ENCODE measurements at regions not wholly inside any gene's neighbourhood (a gene's known extent, or its start where the extent isn't known, plus 50 kb on each side); places are given as distances from the start of the nearest gene placed in this dataset.

DNA sequence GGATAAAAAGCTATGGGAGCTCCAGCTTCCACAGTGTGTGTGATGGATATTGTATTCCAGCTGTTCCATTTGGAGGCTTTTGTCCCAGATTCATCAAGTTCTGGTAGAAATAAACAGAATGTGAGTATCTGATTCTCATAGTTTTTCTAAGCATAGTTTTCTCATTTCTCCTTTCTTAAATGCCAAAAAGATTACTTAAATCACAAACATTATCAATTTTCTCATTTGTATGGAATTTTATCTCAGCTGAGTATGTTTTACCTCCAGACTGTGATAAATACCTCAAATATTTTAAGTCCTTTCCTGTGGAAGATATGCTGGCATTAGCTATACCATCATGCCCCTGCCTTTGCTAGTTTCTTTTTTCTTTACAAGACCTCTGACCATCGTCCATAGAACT lies 767.3 kb downstream of the TFAP2A start:
- Mint-ChIP-seq H3K27ac (no peak overlapping the region), H3K4me1 (no peaks in the 10 kb centered on the region), H3K4me3 (no peak overlapping the region), H3K36me3 (no peaks in the 10 kb centered on the region), H3K27me3 (no peaks in the 10 kb centered on the region), H3K9me3 (no peaks in the 10 kb centered on the region)
- POLR2A ChIA-PET = no interaction called here
- DNase-seq (no peak), ATAC-seq (ENCODE audit: low read depth) (no peak)

GRCh38 chr6:9647071-9647445 lies 767.8 kb downstream of the TFAP2A start:
- Mint-ChIP-seq H3K4me3 (no peak overlapping the region), H3K27me3 (no peaks in the 10 kb centered on the region), H3K9me3 (no peaks in the 10 kb centered on the region), H3K36me3 (no peaks in the 10 kb centered on the region), H3K4me1 (no peaks in the 10 kb centered on the region), H3K27ac (no peak overlapping the region)
- no peak for ATAC-seq (ENCODE audit: low read depth)
- POLR2A ChIA-PET = no interaction called here
- DNase-seq = no peak

GRCh38 chr6:9646342-9647070 lies 768.4 kb downstream of the TFAP2A start:
- no peak overlapping the region for H3K27ac Mint-ChIP-seq
- no peaks in the 10 kb centered on the region for H3K9me3 Mint-ChIP-seq
- ATAC-seq (ENCODE audit: low read depth) (no peak), DNase-seq (no peak)
- no peaks in the 10 kb centered on the region for H3K4me1 Mint-ChIP-seq
- POLR2A ChIA-PET = no interaction called here
- H3K27me3 Mint-ChIP-seq = no peaks in the 10 kb centered on the region
- H3K4me3 Mint-ChIP-seq = no peak overlapping the region
- H3K36me3 Mint-ChIP-seq = no peaks in the 10 kb centered on the region

DNA sequence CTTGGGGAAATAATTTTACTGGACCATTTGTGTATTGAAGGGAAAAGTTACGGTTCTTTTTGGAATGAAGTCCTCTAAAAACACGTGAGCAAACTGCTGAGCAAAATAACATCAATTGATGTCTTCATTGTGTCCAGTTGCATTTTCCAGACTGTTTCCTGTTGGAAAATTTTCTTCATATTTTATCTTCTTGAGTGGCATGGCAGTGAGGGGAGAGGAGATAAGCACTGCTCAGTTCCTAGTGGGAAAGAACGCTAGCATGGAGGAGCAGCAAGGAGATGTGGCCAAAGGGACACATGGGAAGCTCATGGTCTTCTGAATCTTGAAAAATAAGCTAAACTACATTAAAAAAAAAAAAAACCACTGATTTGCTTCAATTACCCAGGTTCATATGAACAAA lies 776.0 kb downstream of the TFAP2A start:
- Mint-ChIP-seq H3K27me3 (no peaks in the 10 kb centered on the region), H3K4me3 (no peak overlapping the region), H3K9me3 (no peaks in the 10 kb centered on the region), H3K4me1 (no peaks in the 10 kb centered on the region), H3K36me3 (no peaks in the 10 kb centered on the region), H3K27ac (no peak overlapping the region)
- DNase-seq (no peak), ATAC-seq (ENCODE audit: low read depth) (no peak)
- POLR2A ChIA-PET = no interaction called here

DNA sequence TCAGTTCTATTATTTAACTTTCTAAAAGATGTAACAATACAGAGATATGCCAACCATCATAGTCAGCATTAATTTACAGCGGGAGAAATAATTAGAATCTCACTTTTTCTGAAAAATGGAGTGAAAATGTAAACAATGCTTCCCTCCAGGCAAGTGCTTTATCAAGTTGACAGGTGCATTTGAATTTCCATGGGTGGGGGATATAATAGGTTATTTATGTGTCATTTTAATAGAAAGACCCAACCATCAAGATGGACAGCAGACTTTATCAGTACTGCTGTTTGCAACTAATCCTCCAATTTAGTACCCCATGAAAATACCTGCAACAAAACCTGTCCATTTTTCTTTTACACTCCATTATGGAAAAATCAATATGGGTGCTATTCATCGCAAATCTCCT lies 780.1 kb downstream of the TFAP2A start:
- H3K36me3 Mint-ChIP-seq = no peaks in the 10 kb centered on the region
- no peaks in the 10 kb centered on the region for H3K4me1 Mint-ChIP-seq
- H3K9me3 Mint-ChIP-seq = peaks cover 4% of the 10 kb centered on the region
- POLR2A ChIA-PET = no interaction called here
- H3K4me3 Mint-ChIP-seq = no peak overlapping the region
- no peak overlapping the region for H3K27ac Mint-ChIP-seq
- ATAC-seq (ENCODE audit: low read depth) = no peak
- DNase-seq = no peak
- no peaks in the 10 kb centered on the region for H3K27me3 Mint-ChIP-seq

- no peaks in the 10 kb centered on the region for H3K27me3 Mint-ChIP-seq
- no peak overlapping the region for H3K27ac Mint-ChIP-seq
- peaks cover 8% of the 10 kb centered on the region for H3K9me3 Mint-ChIP-seq
- no peak for DNase-seq
- no peaks in the 10 kb centered on the region for H3K36me3 Mint-ChIP-seq
- H3K4me1 Mint-ChIP-seq = no peaks in the 10 kb centered on the region
- no peak for ATAC-seq (ENCODE audit: low read depth)
- H3K4me3 Mint-ChIP-seq = no peak overlapping the region
- POLR2A ChIA-PET = no interaction called here
Observed at GRCh38 chr6:9632026-9632425, 782.8 kb downstream of the TFAP2A start.

GRCh38 chr6:9628819-9629218 lies 786.1 kb downstream of the TFAP2A start:
- H3K9me3 Mint-ChIP-seq = peaks cover 10% of the 10 kb centered on the region
- H3K4me3 Mint-ChIP-seq = no peak overlapping the region
- H3K4me1 Mint-ChIP-seq = no peaks in the 10 kb centered on the region
- H3K27me3 Mint-ChIP-seq = no peaks in the 10 kb centered on the region
- ATAC-seq (ENCODE audit: low read depth) (no peak), DNase-seq (no peak)
- no peak overlapping the region for H3K27ac Mint-ChIP-seq
- no peaks in the 10 kb centered on the region for H3K36me3 Mint-ChIP-seq
- POLR2A ChIA-PET = no interaction called here

GRCh38 chr6:9627916-9628315 lies 787.0 kb downstream of the TFAP2A start:
- ATAC-seq (ENCODE audit: low read depth) (no peak), DNase-seq (no peak)
- Mint-ChIP-seq H3K4me1 (no peaks in the 10 kb centered on the region), H3K27ac (no peak overlapping the region), H3K27me3 (no peaks in the 10 kb centered on the region), H3K36me3 (no peaks in the 10 kb centered on the region), H3K4me3 (no peak overlapping the region), H3K9me3 (peaks cover 12% of the 10 kb centered on the region)
- POLR2A ChIA-PET = no interaction called here

- POLR2A ChIA-PET = no interaction called here
- Mint-ChIP-seq H3K36me3 (no peaks in the 10 kb centered on the region), H3K4me1 (no peaks in the 10 kb centered on the region), H3K27ac (no peak overlapping the region), H3K9me3 (peaks cover 9% of the 10 kb centered on the region), H3K27me3 (no peaks in the 10 kb centered on the region), H3K4me3 (no peak overlapping the region)
- DNase-seq (no peak), ATAC-seq (ENCODE audit: low read depth) (no peak)
Observed at GRCh38 chr6:9623985-9624384, 790.9 kb downstream of the TFAP2A start.

- H3K27me3 Mint-ChIP-seq = no peaks in the 10 kb centered on the region
- H3K4me1 Mint-ChIP-seq = no peaks in the 10 kb centered on the region
- POLR2A ChIA-PET = no interaction called here
- ATAC-seq (ENCODE audit: low read depth) = no peak
- no peak for DNase-seq
- H3K36me3 Mint-ChIP-seq = no peaks in the 10 kb centered on the region
- H3K27ac Mint-ChIP-seq = no peak overlapping the region
- H3K4me3 Mint-ChIP-seq = no peak overlapping the region
- peaks cover 6% of the 10 kb centered on the region for H3K9me3 Mint-ChIP-seq
Observed at GRCh38 chr6:9623228-9623832, 791.5 kb downstream of the TFAP2A start.

- Mint-ChIP-seq H3K27me3 (no peaks in the 10 kb centered on the region), H3K4me3 (no peak overlapping the region), H3K4me1 (no peaks in the 10 kb centered on the region), H3K27ac (no peak overlapping the region), H3K36me3 (no peaks in the 10 kb centered on the region), H3K9me3 (peaks cover 5% of the 10 kb centered on the region)
- DNase-seq = no peak
- no peak for ATAC-seq (ENCODE audit: low read depth)
- POLR2A ChIA-PET = no interaction called here
Observed at GRCh38 chr6:9621276-9621675, 793.6 kb downstream of the TFAP2A start.

DNA sequence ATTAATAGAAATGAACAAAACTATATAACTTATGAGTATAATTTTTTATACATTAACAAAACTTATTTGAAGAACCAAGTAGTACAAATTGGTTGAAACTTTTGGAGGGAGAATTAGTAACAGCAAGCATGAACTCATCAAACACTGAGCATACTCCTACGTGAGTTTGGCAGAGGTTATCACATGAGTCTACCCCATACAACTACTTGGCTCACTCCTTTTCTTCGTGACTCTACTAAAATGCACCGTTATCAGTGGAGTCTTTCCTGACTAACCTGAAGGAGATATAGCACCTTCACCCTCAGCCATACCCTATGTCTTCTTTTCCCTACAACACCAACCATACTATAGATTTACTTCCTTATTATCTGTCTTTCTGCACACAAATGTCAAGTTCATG lies 794.2 kb downstream of the TFAP2A start:
- no peak for ATAC-seq (ENCODE audit: low read depth)
- Mint-ChIP-seq H3K27me3 (no peaks in the 10 kb centered on the region), H3K4me1 (no peaks in the 10 kb centered on the region), H3K9me3 (peaks cover 6% of the 10 kb centered on the region), H3K4me3 (no peak overlapping the region), H3K27ac (no peak overlapping the region), H3K36me3 (no peaks in the 10 kb centered on the region)
- POLR2A ChIA-PET = no interaction called here
- DNase-seq = no peak

DNA sequence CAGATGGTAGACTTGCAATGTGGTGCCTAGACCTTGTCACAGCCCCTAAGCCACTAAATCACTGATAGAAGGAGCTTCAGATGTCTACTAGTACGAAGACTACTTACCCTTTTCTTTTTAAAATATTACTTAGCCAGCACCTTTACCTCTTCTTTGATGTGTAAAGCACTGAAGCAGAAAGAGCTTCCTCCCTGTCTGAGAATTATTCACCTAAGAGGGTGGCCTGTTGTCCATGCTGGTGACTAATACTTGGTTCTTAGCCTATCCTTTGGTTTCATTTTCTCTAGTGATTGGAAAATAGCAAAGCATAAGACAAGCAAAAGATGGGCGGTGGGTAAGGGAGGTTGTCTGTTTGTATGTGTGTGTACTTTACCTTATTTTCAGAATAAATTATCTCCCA lies 794.6 kb downstream of the TFAP2A start:
- DNase-seq (no peak), ATAC-seq (ENCODE audit: low read depth) (no peak)
- H3K36me3 Mint-ChIP-seq = no peaks in the 10 kb centered on the region

DNA sequence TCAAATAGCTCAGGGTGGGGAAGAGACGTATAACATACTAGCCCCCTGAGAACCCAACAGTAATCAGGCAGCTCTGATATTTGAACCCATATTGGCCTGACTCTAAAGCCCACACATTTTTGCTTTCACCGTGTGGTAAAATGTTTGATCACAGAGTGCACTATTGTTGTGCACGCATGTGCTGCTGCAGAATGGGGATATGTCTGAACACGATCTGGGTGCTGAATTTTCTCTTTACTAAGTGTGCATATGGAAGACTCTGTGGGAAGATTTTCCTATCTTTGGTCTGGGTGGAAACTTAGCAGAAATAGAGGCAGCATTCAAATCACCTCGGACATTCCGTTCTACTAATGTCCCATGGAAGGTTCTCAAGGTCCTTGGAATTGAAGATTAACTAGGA lies 800.1 kb downstream of the TFAP2A start:
- no peaks in the 10 kb centered on the region for H3K4me1 Mint-ChIP-seq
- H3K9me3 Mint-ChIP-seq = peaks cover 2% of the 10 kb centered on the region

More for the DNA sequence above, 794.6 kb downstream of the TFAP2A start:
- POLR2A ChIA-PET = no interaction called here
- H3K27ac Mint-ChIP-seq = no peak overlapping the region
- no peaks in the 10 kb centered on the region for H3K4me1 Mint-ChIP-seq
- peaks cover 6% of the 10 kb centered on the region for H3K9me3 Mint-ChIP-seq
- H3K4me3 Mint-ChIP-seq = no peak overlapping the region
- H3K27me3 Mint-ChIP-seq = no peaks in the 10 kb centered on the region

More for the DNA sequence above, 800.1 kb downstream of the TFAP2A start:
- Mint-ChIP-seq H3K36me3 (no peaks in the 10 kb centered on the region), H3K27ac (no peak overlapping the region), H3K27me3 (no peaks in the 10 kb centered on the region), H3K4me3 (no peak overlapping the region)
- POLR2A ChIA-PET = no interaction called here
- DNase-seq (no peak), ATAC-seq (ENCODE audit: low read depth) (no peak)
